ENCODE measurements at regions not wholly inside any gene's neighbourhood (a gene's known extent, or its start where the extent isn't known, plus 50 kb on each side); places are given as distances from the start of the nearest gene placed in this dataset.
"Not testable (repeated sequence)": the region's sequence is repeated elsewhere in the genome, so short reads cannot be mapped to it uniquely, and the experiment has no call there.

GRCh38 chr3:154926721-154927120 lies 153.4 kb upstream of the MME start:
- Histone ChIP-seq H3K36me3 (ENCODE audit: control insufficient read depth, insufficient read depth, low read length) (no peaks in the 10 kb centered on the region), H3K4me3 (ENCODE audit: low read depth, low read length) (no peak overlapping the region), H3K27me3 (ENCODE audit: control insufficient read depth, insufficient read depth, low read length) (no peaks in the 10 kb centered on the region)
- CTCF ChIA-PET, result interaction anchor here (1.0 to 1.3 kb wide), 2 partner anchors 22 to 25 kb away, joined by 3 to 6 read pairs; no protein-coding TSS in a partner anchor
- POLR2A ChIA-PET, result no interaction called here
- TF ChIP-seq, protein P1, sequence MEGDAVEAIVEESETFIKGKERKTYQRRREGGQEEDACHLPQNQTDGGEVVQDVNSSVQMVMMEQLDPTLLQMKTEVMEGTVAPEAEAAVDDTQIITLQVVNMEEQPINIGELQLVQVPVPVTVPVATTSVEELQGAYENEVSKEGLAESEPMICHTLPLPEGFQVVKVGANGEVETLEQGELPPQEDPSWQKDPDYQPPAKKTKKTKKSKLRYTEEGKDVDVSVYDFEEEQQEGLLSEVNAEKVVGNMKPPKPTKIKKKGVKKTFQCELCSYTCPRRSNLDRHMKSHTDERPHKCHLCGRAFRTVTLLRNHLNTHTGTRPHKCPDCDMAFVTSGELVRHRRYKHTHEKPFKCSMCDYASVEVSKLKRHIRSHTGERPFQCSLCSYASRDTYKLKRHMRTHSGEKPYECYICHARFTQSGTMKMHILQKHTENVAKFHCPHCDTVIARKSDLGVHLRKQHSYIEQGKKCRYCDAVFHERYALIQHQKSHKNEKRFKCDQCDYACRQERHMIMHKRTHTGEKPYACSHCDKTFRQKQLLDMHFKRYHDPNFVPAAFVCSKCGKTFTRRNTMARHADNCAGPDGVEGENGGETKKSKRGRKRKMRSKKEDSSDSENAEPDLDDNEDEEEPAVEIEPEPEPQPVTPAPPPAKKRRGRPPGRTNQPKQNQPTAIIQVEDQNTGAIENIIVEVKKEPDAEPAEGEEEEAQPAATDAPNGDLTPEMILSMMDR (IDR thresholded peaks at IDR 0.05; ENCODE audit: insufficient read depth, low read depth, low read length), result no peak
- no peak for DNase-seq (ENCODE audit: low read depth)

- ChIA-PET POLR2A (no interaction called here), CTCF (no interaction called here)
- no peaks in the 10 kb centered on the region for H3K36me3 ChIP-seq (ENCODE audit: control insufficient read depth, insufficient read depth, low read length)
- DNase-seq (ENCODE audit: low read depth), result no peak
- no peak overlapping the region for H3K4me3 ChIP-seq (ENCODE audit: low read depth, low read length)
- TF ChIP-seq, protein P1 (IDR thresholded peaks at IDR 0.05; ENCODE audit: insufficient read depth, low read depth, low read length), result no peak
- H3K27me3 ChIP-seq (ENCODE audit: control insufficient read depth, insufficient read depth, low read length), result no peaks in the 10 kb centered on the region
These were observed 158.8 kb upstream of the MME start for GRCh38 chr3:154921351-154921750.

- Histone ChIP-seq H3K27me3 (ENCODE audit: control insufficient read depth, insufficient read depth, low read length) (no peaks in the 10 kb centered on the region), H3K36me3 (ENCODE audit: control insufficient read depth, insufficient read depth, low read length) (no peaks in the 10 kb centered on the region), H3K4me3 (ENCODE audit: low read depth, low read length) (no peak overlapping the region)
- CTCF ChIA-PET, result no interaction called here
- DNase-seq (ENCODE audit: low read depth), result no peak
- POLR2A ChIA-PET, result no interaction called here
- TF ChIP-seq, protein P1 (IDR thresholded peaks at IDR 0.05; ENCODE audit: insufficient read depth, low read depth, low read length), result no peak
These were observed 160.9 kb upstream of the MME start for GRCh38 chr3:154919226-154919625.

DNA sequence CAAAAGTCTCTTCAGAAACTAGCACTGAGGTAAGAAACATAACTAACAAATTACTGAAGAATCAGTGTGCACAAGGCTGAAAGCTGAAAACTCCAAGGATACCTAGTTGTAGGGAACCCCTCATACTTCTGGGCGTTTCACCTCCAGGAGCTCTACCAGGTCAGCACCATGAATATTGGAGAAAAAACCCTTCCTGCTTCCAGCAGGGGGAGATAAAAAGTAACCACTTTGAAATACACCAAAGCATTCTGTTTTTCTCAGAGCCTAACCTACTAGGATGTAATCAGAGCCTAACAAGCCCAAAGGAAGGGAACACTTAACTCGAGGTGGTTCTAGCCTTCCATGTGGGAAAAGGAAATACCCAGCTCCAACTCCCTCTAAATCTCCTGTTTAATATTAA lies 175.8 kb upstream of the MME start:
- Histone ChIP-seq H3K4me3 (ENCODE audit: low read depth, low read length) (no peak overlapping the region), H3K27me3 (ENCODE audit: control insufficient read depth, insufficient read depth, low read length) (no peaks in the 10 kb centered on the region), H3K36me3 (ENCODE audit: control insufficient read depth, insufficient read depth, low read length) (no peaks in the 10 kb centered on the region)
- DNase-seq (ENCODE audit: low read depth), result no peak
- POLR2A ChIA-PET, result no interaction called here
- CTCF ChIA-PET, result interaction anchor here (1.3 to 1.9 kb wide), 4 partner anchors 18 to 146 kb away, joined by 3 to 6 read pairs (median 4); no protein-coding TSS in a partner anchor
- TF ChIP-seq, protein P1 (IDR thresholded peaks at IDR 0.05; ENCODE audit: insufficient read depth, low read depth, low read length), result peak; percentile 43

DNA sequence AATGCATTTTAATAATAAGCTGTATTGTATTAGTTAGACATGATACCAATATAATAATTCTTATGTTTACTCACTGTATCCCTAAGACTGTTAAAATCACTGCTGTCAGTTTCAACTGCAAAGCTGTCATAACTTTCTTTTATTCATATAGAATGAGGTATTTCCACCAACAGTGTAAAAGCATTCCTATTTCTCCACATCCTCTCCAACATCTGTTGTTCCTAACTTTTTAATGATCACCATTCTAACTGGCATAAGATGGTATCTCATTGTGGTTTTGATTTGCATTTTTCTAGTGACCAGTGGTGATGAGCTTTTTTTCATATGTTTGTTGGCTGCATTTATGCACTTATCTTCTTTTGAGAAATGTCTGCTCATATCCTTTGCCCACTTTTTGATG lies 177.6 kb upstream of the MME start:
- POLR2A ChIA-PET, result interaction anchor here (0.7 kb wide), 1 partner anchor 178 kb away, joined by 4 read pairs; the partner anchor contains the start of gene MME
- CTCF ChIA-PET, result interaction anchor here (1.5 kb wide), 1 partner anchor 24 kb away, joined by 3 read pairs; no protein-coding TSS in a partner anchor
- not testable (repeated sequence) for H3K4me3 ChIP-seq (ENCODE audit: low read depth, low read length); H3K27me3 ChIP-seq (ENCODE audit: control insufficient read depth, insufficient read depth, low read length); DNase-seq (ENCODE audit: low read depth); H3K36me3 ChIP-seq (ENCODE audit: control insufficient read depth, insufficient read depth, low read length)

- no peak for DNase-seq (ENCODE audit: low read depth)
- no peak overlapping the region for H3K4me3 ChIP-seq (ENCODE audit: low read depth, low read length)
These were observed 178.8 kb upstream of the MME start for GRCh38 chr3:154901278-154901677.

More at GRCh38 chr3:154901278-154901677, 178.8 kb upstream of the MME start:
- Histone ChIP-seq H3K27me3 (ENCODE audit: control insufficient read depth, insufficient read depth, low read length) (no peaks in the 10 kb centered on the region), H3K36me3 (ENCODE audit: control insufficient read depth, insufficient read depth, low read length) (no peaks in the 10 kb centered on the region)
- TF ChIP-seq, protein P1 (IDR thresholded peaks at IDR 0.05; ENCODE audit: insufficient read depth, low read depth, low read length), result no peak
- POLR2A ChIA-PET, result no interaction called here
- CTCF ChIA-PET, result interaction anchor here (1.5 kb wide), 1 partner anchor 26 kb away, joined by 3 read pairs; no protein-coding TSS in a partner anchor

All from BJ (cell line).